ENCODE measurements at regions not wholly inside any gene's neighbourhood (a gene's known extent, or its start where the extent isn't known, plus 50 kb on each side); places are given as distances from the start of the nearest gene placed in this dataset.

DNA sequence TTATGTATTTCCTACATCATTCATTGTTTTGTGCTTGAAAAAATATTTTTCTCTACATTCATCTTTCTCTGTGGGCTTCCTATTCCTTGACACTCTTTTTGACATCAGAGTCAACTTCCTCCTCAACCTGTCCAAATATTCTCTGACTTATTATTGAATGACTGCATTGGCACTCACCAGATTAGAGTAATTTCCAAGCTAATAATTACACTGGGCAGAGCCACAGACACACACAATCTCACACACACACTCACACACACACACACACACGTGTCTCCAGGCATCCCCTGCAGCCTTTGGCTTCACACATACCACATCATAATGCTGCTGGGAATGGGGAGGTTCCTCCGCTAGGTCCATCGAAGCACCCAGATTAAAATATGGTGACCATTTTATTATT is 184.5 kb downstream of the SYK start:
- Histone ChIP-seq H3K27ac (replicated peaks) (no peak overlapping the region), H3K27me3 (ENCODE audit: insufficient read depth, poor library complexity, severe bottlenecking) (no peaks in the 10 kb centered on the region), H3K4me3 (replicated peaks; ENCODE audit: insufficient read depth, low read length) (no peak overlapping the region)
- DNase-seq (ENCODE audit: low read depth in 1 of 2, low spot score in 1 of 2): no peak
- TF ChIP-seq POLR2AphosphoS5 (IDR thresholded peaks at IDR 0.05; ENCODE audit: low read depth) (no peak), GABPA (IDR thresholded peaks at IDR 0.05; ENCODE audit: low read depth) (no peak), SPI1 (IDR thresholded peaks at IDR 0.05; ENCODE audit: borderline replicate concordance, low read depth) (no peak)
- TF ChIP-seq, protein P1, sequence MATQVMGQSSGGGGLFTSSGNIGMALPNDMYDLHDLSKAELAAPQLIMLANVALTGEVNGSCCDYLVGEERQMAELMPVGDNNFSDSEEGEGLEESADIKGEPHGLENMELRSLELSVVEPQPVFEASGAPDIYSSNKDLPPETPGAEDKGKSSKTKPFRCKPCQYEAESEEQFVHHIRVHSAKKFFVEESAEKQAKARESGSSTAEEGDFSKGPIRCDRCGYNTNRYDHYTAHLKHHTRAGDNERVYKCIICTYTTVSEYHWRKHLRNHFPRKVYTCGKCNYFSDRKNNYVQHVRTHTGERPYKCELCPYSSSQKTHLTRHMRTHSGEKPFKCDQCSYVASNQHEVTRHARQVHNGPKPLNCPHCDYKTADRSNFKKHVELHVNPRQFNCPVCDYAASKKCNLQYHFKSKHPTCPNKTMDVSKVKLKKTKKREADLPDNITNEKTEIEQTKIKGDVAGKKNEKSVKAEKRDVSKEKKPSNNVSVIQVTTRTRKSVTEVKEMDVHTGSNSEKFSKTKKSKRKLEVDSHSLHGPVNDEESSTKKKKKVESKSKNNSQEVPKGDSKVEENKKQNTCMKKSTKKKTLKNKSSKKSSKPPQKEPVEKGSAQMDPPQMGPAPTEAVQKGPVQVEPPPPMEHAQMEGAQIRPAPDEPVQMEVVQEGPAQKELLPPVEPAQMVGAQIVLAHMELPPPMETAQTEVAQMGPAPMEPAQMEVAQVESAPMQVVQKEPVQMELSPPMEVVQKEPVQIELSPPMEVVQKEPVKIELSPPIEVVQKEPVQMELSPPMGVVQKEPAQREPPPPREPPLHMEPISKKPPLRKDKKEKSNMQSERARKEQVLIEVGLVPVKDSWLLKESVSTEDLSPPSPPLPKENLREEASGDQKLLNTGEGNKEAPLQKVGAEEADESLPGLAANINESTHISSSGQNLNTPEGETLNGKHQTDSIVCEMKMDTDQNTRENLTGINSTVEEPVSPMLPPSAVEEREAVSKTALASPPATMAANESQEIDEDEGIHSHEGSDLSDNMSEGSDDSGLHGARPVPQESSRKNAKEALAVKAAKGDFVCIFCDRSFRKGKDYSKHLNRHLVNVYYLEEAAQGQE (IDR thresholded peaks at IDR 0.05; ENCODE audit: insufficient replicate concordance, low read depth): no peak
- TF ChIP-seq, protein P2, sequence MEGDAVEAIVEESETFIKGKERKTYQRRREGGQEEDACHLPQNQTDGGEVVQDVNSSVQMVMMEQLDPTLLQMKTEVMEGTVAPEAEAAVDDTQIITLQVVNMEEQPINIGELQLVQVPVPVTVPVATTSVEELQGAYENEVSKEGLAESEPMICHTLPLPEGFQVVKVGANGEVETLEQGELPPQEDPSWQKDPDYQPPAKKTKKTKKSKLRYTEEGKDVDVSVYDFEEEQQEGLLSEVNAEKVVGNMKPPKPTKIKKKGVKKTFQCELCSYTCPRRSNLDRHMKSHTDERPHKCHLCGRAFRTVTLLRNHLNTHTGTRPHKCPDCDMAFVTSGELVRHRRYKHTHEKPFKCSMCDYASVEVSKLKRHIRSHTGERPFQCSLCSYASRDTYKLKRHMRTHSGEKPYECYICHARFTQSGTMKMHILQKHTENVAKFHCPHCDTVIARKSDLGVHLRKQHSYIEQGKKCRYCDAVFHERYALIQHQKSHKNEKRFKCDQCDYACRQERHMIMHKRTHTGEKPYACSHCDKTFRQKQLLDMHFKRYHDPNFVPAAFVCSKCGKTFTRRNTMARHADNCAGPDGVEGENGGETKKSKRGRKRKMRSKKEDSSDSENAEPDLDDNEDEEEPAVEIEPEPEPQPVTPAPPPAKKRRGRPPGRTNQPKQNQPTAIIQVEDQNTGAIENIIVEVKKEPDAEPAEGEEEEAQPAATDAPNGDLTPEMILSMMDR (IDR thresholded peaks at IDR 0.05; ENCODE audit: insufficient read depth, low read length): no peak

DNA sequence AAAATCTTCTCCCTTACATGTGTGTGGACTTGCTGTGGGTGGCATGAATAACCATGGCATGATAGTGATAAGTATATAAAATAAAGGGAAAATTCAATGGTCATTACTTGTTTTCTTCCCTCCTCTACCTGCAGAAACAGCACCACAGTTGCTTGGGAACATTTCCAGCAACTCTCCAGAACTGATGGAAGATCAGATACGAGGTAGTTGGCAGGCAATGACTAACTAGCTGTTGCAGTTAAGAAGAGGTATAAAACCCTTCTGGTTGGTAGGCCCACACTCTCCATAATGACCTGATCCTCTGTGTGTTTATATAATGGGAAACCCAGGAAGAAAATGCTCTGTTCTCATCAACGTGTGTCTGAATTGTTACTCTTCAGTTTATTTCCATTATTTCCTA is 185.9 kb downstream of the SYK start:
- TF ChIP-seq, protein P1 (IDR thresholded peaks at IDR 0.05; ENCODE audit: insufficient replicate concordance, low read depth): no peak
- TF ChIP-seq GABPA (IDR thresholded peaks at IDR 0.05; ENCODE audit: low read depth) (no peak), POLR2AphosphoS5 (IDR thresholded peaks at IDR 0.05; ENCODE audit: low read depth) (no peak), SPI1 (IDR thresholded peaks at IDR 0.05; ENCODE audit: borderline replicate concordance, low read depth) (no peak)
- TF ChIP-seq, protein P2 (IDR thresholded peaks at IDR 0.05; ENCODE audit: insufficient read depth, low read length): no peak
- Histone ChIP-seq H3K27ac (replicated peaks) (no peak overlapping the region), H3K27me3 (ENCODE audit: insufficient read depth, poor library complexity, severe bottlenecking) (no peaks in the 10 kb centered on the region), H3K4me3 (replicated peaks; ENCODE audit: insufficient read depth, low read length) (no peak overlapping the region)
- no peak for DNase-seq (ENCODE audit: low read depth in 1 of 2, low spot score in 1 of 2)

DNA sequence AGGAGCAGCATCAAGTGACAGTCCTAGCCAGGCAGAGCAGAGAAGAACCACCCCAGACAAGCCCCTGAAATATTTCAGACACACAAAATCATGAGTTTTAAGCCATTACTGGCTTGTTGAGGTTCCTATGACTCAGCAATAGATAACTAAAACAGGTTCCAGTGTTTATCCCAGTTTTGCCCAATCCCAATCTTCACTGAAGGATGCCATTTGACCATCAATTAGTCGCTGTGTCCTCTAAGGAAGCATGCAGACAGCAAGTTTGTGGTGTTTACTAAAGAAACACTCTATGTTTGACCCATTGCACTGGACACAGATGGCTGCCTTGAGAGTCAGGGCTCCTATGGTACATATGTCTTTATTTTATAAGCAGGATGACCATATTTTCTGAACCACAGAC is 186.7 kb downstream of the SYK start:
- H3K27me3 ChIP-seq (ENCODE audit: insufficient read depth, poor library complexity, severe bottlenecking): no peaks in the 10 kb centered on the region
- TF ChIP-seq POLR2AphosphoS5 (IDR thresholded peaks at IDR 0.05; ENCODE audit: low read depth) (no peak), SPI1 (IDR thresholded peaks at IDR 0.05; ENCODE audit: borderline replicate concordance, low read depth) (no peak), GABPA (IDR thresholded peaks at IDR 0.05; ENCODE audit: low read depth) (no peak)
- TF ChIP-seq, protein P1 (IDR thresholded peaks at IDR 0.05; ENCODE audit: insufficient replicate concordance, low read depth): no peak
- TF ChIP-seq, protein P2 (IDR thresholded peaks at IDR 0.05; ENCODE audit: insufficient read depth, low read length): no peak
- no peak for DNase-seq (ENCODE audit: low read depth in 1 of 2, low spot score in 1 of 2)
- H3K4me3 ChIP-seq (replicated peaks; ENCODE audit: insufficient read depth, low read length): no peak overlapping the region
- no peak overlapping the region for H3K27ac ChIP-seq (replicated peaks)

Data from HL-60 (cell line).